ENCODE measurements at regions not wholly inside any gene's neighbourhood (a gene's known extent, or its start where the extent isn't known, plus 50 kb on each side); places are given as distances from the start of the nearest gene placed in this dataset.

GRCh38 chr1:194929357-194929756 lies 1678.9 kb downstream of the KCNT2 start:
- no peak for TF ChIP-seq CTCF (IDR thresholded peaks at IDR 0.05 in 4 of 5, conservative IDR thresholded peaks at IDR 0.05 in 1 of 5)
- no peak for TF ChIP-seq POLR2A (IDR thresholded peaks at IDR 0.05)
